Prostate gland (tissue), 2 donors: ENCODE measurements at regions not wholly inside any gene's neighbourhood (a gene's known extent, or its start where the extent isn't known, plus 50 kb on each side); places are given as distances from the start of the nearest gene placed in this dataset.

Experiments
- POLR2AphosphoS5 ChIP-seq: sonication (generic); formaldehyde crosslinking; IDR thresholded peaks from one replicate; pipeline ENCODE4 v1.6.1; 2017; ENCODE audit warnings: antibody characterized with exemption
- TF ChIP-seq, protein P1 (sequence below), 4 experiments: fragments of 200-600 bp in 2 of 4; fragments of 450-650 bp in 2 of 4; sonication (generic) in 2 of 4; IDR thresholded peaks; 1 replicate in 3 of 4; 2 replicates in 1 of 4; pipeline ENCODE4 v1.5.1; 2016 to 2019; ENCODE audit warnings: antibody characterized with exemption in 4 of 4, mild to moderate bottlenecking in 2 of 4, moderate library complexity in 2 of 4

DNA sequence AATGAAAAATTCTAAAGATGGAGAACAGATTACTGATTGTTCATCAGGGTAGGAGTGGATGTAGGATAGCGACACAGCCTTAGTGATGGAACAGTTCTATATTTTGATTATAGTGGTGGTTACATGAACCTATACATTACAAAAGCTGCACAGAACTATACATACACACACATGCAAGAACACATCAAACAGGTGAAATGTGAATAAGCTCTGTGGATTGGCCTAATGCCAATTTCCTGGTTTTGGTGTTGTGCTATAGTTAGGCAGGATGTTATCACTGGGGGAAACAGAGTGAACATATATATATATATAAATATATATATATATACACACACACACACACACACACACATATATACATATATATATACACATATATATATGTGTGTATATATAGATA is 76.4 kb upstream of the PIK3CG start:
- no peak for TF ChIP-seq POLR2AphosphoS5
- TF ChIP-seq, protein P1, sequence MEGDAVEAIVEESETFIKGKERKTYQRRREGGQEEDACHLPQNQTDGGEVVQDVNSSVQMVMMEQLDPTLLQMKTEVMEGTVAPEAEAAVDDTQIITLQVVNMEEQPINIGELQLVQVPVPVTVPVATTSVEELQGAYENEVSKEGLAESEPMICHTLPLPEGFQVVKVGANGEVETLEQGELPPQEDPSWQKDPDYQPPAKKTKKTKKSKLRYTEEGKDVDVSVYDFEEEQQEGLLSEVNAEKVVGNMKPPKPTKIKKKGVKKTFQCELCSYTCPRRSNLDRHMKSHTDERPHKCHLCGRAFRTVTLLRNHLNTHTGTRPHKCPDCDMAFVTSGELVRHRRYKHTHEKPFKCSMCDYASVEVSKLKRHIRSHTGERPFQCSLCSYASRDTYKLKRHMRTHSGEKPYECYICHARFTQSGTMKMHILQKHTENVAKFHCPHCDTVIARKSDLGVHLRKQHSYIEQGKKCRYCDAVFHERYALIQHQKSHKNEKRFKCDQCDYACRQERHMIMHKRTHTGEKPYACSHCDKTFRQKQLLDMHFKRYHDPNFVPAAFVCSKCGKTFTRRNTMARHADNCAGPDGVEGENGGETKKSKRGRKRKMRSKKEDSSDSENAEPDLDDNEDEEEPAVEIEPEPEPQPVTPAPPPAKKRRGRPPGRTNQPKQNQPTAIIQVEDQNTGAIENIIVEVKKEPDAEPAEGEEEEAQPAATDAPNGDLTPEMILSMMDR (IDR thresholded peaks at IDR 0.05): no peak
